Karpas-422 (cell line): ENCODE measurements at regions not wholly inside any gene's neighbourhood (a gene's known extent, or its start where the extent isn't known, plus 50 kb on each side); places are given as distances from the start of the nearest gene placed in this dataset.

Experiments
- DNase-seq: peaks from one replicate; pipeline ENCODE4 v3.0.0-alpha.2; 2015
- H2AFZ ChIP-seq: fragments of 200-600 bp; sonication (generic); 2 replicates; pipeline ENCODE4 v1.6.1; 2014; ENCODE audit warnings: antibody characterized with exemption, low read length, mixed read lengths
- H3K27ac ChIP-seq: fragments of 200-600 bp; sonication (generic); 2 replicates; pipeline ENCODE4 v1.5.1; 2014; ENCODE audit warnings: mild to moderate bottlenecking, low read length, moderate library complexity
- H3K27me3 ChIP-seq: fragments of 200-600 bp; sonication (generic); 2 replicates; pipeline ENCODE4 v1.6.1; 2014; ENCODE audit warnings: low read length, mixed read lengths
- H3K36me3 ChIP-seq: fragments of 200-600 bp; sonication (generic); 2 replicates; pipeline ENCODE4 v1.6.1; 2014; ENCODE audit warnings: low read length, mixed read lengths; ENCODE audit not compliant: insufficient read depth
- H3K4me1 ChIP-seq: fragments of 200-600 bp; sonication (generic); 2 replicates; pipeline ENCODE4 v1.6.1; 2014; ENCODE audit warnings: mild to moderate bottlenecking, low read length, mixed read lengths
- H3K4me2 ChIP-seq: fragments of 200-600 bp; sonication (generic); 2 replicates; pipeline ENCODE4 v1.6.1; 2014; ENCODE audit warnings: low read length, low read depth, mild to moderate bottlenecking; ENCODE audit not compliant: poor library complexity, severe bottlenecking
- H3K4me3 ChIP-seq: fragments of 200-600 bp; sonication (generic); 2 replicates; pipeline ENCODE4 v1.5.1; 2014; ENCODE audit warnings: mild to moderate bottlenecking, antibody characterized with exemption, low read length, mixed read lengths
- H3K79me2 ChIP-seq: fragments of 200-600 bp; sonication (generic); 2 replicates; pipeline ENCODE4 v1.6.1; 2014; ENCODE audit warnings: mild to moderate bottlenecking, low read length, mixed read lengths
- H3K9ac ChIP-seq: fragments of 200-600 bp; sonication (generic); 2 replicates; pipeline ENCODE4 v1.6.0; 2014; ENCODE audit warnings: low read length
- H3K9me2 ChIP-seq: fragments of 200-600 bp; sonication (generic), shearing (Covaris generic); replicated peaks from 2 replicates; pipeline ENCODE4 v1.6.0; 2014; ENCODE audit warnings: mild to moderate bottlenecking, low read length, moderate library complexity; ENCODE audit not compliant: insufficient read depth
- H3K9me3 ChIP-seq: fragments of 300-700, 200-600 bp; sonication (generic); 2 replicates; pipeline ENCODE4 v1.6.1; 2014; ENCODE audit warnings: low read length, mixed read lengths
- H4K20me1 ChIP-seq: fragments of 200-600 bp; sonication (generic); 2 replicates; pipeline ENCODE4 v1.6.1; 2014; ENCODE audit warnings: mild to moderate bottlenecking, antibody characterized with exemption, low read length, low read depth; ENCODE audit not compliant: insufficient read depth

DNA sequence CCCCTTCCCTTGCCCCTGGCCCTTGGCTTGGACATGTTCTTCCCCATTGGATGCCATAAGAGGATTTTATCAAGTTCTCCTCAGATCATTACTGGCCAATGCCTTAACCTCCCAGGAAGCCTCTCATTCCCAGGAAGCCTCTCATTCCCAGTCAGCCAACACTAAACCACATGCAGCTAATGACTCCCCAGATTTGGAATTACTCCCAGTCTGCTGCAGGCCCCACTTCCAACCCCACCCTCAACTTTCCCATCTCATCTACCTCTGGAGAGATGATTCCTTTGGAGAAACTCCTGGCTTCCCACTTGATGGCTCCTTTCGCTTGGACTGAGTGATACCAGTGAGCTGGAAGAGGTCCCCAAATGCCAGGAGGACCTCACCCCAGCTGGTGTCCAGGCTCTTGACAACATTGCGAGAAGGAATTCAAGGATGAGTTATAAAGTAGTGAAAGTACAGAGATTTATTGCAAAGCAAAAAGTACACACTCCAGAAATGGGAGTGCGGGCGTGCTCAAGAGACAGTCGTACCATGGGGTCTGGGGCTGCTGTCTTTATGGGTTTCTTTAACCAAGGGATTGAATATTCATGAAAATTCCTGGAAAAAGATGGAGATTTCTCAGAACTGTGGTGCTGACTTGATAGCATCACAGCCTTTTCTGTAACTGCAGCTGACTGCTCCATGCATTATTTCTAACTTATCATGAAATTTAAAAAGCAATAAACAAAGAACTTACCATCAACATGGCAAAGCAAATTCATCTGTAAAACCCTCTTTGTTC is 117.2 kb upstream of the ADCY1 start:
- Histone ChIP-seq H3K36me3 (no peaks in the 10 kb centered on the region), H3K79me2 (no peaks in the 10 kb centered on the region), H3K4me3 (no peak overlapping the region), H3K27me3 (peaks cover 3% of the 10 kb centered on the region; the same call in 1 of the 2 replicates), H3K4me2 (no peak overlapping the region), H3K4me1 (no peaks in the 10 kb centered on the region), H3K27ac (no peak overlapping the region), H4K20me1 (no peaks in the 10 kb centered on the region), H3K9me2 (no peaks in the 10 kb centered on the region), H2AFZ (no peak overlapping the region), H3K9ac (no peak overlapping the region), H3K9me3 (no peaks in the 10 kb centered on the region)
- no peak for DNase-seq

DNA sequence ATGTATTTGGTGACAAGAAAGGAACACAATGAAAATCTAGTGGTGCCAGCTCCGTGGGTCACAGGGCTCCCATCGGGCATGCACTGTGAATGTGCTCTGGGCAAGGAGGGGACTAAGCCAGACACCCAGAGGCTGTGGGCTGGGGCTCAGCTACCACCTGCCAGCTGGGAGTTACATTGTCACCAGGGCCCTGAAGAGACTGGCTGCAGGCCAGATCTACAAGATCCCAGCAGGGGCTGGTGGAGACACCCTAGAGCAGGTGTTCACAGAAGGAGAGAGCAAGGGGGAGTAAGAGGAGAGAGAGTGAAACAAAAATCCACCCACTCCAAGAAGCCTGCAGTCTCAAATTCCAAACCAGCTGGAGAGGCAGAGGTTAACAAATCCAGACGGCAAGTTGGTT is 116.6 kb upstream of the ADCY1 start:
- H4K20me1 ChIP-seq = no peaks in the 10 kb centered on the region

DNA sequence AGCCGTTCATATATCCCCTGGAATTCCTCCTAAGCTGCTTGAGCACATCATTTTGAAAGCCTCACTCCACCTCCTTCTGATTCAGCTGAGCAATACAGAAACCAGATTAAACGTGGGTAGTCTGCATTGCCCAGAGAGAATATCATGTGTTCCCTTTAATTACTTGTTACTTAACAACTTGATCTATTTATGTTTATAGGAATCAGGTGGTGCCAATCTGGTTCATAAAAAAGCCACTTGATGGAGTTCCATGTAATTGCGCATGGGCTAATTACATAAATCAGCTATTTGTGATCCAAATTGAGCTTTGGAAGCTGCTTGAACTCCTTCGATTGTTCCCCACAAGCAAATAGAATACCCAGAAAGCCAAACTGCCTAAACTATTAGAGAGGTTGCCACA is 114.7 kb upstream of the ADCY1 start:
- Histone ChIP-seq H3K9me3 (no peaks in the 10 kb centered on the region), H3K4me1 (no peaks in the 10 kb centered on the region), H3K4me3 (no peak overlapping the region), H3K27ac (no peak overlapping the region), H3K4me2 (no peak overlapping the region), H3K27me3 (no peaks in the 10 kb centered on the region), H2AFZ (no peak overlapping the region), H4K20me1 (no peaks in the 10 kb centered on the region), H3K9ac (no peak overlapping the region), H3K36me3 (no peaks in the 10 kb centered on the region), H3K79me2 (no peaks in the 10 kb centered on the region), H3K9me2 (no peaks in the 10 kb centered on the region)
- DNase-seq = no peak

More for the DNA sequence above, 116.6 kb upstream of the ADCY1 start:
- Histone ChIP-seq H3K36me3 (no peaks in the 10 kb centered on the region), H3K27ac (no peak overlapping the region), H3K9ac (no peak overlapping the region), H3K79me2 (no peaks in the 10 kb centered on the region), H3K9me2 (no peaks in the 10 kb centered on the region), H3K9me3 (no peaks in the 10 kb centered on the region), H3K4me3 (no peak overlapping the region), H2AFZ (no peak overlapping the region), H3K27me3 (peaks cover 3% of the 10 kb centered on the region; the same call in 1 of the 2 replicates), H3K4me2 (no peak overlapping the region), H3K4me1 (no peaks in the 10 kb centered on the region)
- no peak for DNase-seq

DNA sequence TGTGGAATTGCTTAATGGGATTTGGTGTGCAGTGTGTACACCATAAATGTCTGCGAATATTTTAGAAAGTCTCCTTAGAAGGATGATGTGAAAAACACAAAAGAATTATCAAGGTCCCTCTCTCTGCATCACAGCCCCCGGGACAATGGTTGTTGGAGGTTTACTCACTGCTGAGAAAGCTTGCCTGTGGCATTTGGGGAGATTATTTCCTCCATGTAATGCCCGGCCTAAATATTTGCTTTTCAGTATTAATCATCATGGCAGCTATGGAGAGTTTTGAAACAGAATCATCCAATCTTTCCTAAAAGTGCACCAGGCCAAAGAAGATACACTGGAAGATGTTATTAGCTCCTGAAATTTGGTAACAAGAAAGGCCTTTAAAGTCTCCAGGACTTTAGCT is 113.8 kb upstream of the ADCY1 start:
- H3K9me3 ChIP-seq = no peaks in the 10 kb centered on the region
- H3K36me3 ChIP-seq = no peaks in the 10 kb centered on the region
- H3K79me2 ChIP-seq = no peaks in the 10 kb centered on the region
- no peak overlapping the region for H3K9ac ChIP-seq
- no peak overlapping the region for H3K4me3 ChIP-seq
- H3K27ac ChIP-seq = no peak overlapping the region
- no peaks in the 10 kb centered on the region for H3K4me1 ChIP-seq
- DNase-seq = no peak
- no peaks in the 10 kb centered on the region for H3K27me3 ChIP-seq
- no peaks in the 10 kb centered on the region for H4K20me1 ChIP-seq
- H3K4me2 ChIP-seq = no peak overlapping the region
- no peak overlapping the region for H2AFZ ChIP-seq
- H3K9me2 ChIP-seq = no peaks in the 10 kb centered on the region

DNA sequence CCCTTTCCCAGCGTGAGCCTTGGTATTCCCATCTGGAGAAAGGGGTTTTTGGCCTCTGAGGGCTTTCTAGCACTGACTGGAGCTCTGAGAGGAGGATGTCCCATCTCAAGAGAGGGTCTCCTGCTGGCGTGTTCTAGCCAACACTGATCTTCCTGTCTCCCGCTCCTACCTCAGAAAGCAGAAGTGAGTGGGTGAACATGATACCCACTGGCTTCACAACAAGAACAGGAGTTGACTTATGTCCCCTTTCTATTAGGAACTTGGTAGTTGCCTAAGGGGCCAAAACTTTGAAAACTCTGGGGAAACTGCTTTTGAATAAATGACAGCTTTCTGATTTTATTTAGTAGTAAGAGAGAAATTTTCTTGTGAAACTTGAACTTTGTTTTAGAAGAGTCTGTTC is 113.1 kb upstream of the ADCY1 start:
- H3K27ac ChIP-seq = no peak overlapping the region
- H3K4me1 ChIP-seq = no peaks in the 10 kb centered on the region
- no peaks in the 10 kb centered on the region for H3K27me3 ChIP-seq
- H3K9me2 ChIP-seq = no peaks in the 10 kb centered on the region
- no peak for DNase-seq
- no peak overlapping the region for H3K9ac ChIP-seq
- H3K4me3 ChIP-seq = no peak overlapping the region
- H3K79me2 ChIP-seq = no peaks in the 10 kb centered on the region
- no peaks in the 10 kb centered on the region for H3K9me3 ChIP-seq
- H3K4me2 ChIP-seq = no peak overlapping the region
- H3K36me3 ChIP-seq = no peaks in the 10 kb centered on the region
- no peak overlapping the region for H2AFZ ChIP-seq
- no peaks in the 10 kb centered on the region for H4K20me1 ChIP-seq

DNA sequence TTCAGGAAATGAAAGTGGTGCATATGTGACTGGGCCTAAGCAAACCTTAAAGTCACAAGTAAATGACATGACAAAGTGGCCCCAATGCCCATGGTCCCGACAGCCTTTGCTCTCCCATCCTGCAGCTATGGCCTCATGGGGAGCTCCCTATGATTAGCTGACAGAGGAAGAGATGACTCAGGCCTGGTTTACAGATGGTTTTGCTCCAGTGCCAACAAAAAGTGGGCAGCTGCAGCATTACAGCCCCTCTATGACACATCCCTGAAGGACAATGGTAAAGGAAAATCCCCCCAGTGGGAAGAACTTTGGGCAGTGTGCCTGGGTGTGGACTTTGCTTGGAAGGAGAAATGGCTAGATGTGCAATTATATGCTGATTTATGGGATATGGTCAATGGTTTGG is 105.1 kb upstream of the ADCY1 start:
- no peaks in the 10 kb centered on the region for H3K9me3 ChIP-seq

DNA sequence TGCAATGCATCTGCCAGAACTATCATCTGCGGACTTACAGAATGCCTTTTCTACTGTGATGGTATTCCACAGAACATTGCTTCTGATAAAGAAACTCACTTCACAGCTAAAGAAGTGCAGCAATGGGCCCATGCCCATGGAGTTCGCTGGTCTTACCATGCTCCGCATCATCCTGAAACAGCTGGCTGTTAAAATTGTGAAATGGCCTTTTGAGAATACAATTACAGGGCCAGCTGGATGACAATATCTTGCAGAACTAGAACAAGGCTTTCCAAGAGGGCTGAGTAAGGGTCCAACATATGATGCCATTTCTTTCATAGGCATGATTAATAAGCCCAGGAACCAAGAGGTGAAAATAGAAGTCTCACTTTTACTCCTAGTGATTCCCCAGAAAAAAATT is 104.1 kb upstream of the ADCY1 start:
- Histone ChIP-seq H3K4me2 (no peak overlapping the region), H3K9ac (no peak overlapping the region), H3K36me3 (no peaks in the 10 kb centered on the region), H3K9me3 (no peaks in the 10 kb centered on the region), H3K4me1 (no peaks in the 10 kb centered on the region), H3K4me3 (no peak overlapping the region), H2AFZ (no peak overlapping the region), H3K27ac (no peak overlapping the region), H3K9me2 (no peaks in the 10 kb centered on the region), H3K27me3 (no peaks in the 10 kb centered on the region), H4K20me1 (no peaks in the 10 kb centered on the region), H3K79me2 (no peaks in the 10 kb centered on the region)
- no peak for DNase-seq

More for the DNA sequence above, 105.1 kb upstream of the ADCY1 start:
- Histone ChIP-seq H3K36me3 (no peaks in the 10 kb centered on the region), H3K4me2 (no peak overlapping the region), H3K27me3 (no peaks in the 10 kb centered on the region), H3K9me2 (no peaks in the 10 kb centered on the region), H4K20me1 (no peaks in the 10 kb centered on the region), H3K9ac (no peak overlapping the region), H3K79me2 (no peaks in the 10 kb centered on the region), H3K27ac (no peak overlapping the region), H3K4me3 (no peak overlapping the region), H3K4me1 (no peaks in the 10 kb centered on the region), H2AFZ (no peak overlapping the region)
- no peak for DNase-seq

DNA sequence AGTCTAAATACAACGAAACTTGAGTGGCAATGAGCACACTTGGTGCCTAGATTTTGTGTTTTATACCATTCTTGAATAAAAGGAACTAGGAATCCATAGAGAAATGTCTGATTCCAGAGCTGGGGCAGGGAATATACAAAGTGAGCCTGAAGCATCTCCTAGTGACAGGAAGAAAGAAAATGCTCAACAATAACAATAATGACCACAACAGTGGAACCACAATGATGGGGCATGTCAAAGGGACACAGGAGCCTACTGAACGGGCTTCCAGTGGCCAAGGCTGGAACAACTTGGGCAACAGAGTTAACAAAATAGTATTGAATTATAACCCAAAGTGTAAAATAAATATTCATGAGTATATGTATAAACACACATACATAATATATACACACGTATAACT is 94.4 kb upstream of the ADCY1 start:
- Histone ChIP-seq H3K9me3 (no peaks in the 10 kb centered on the region), H4K20me1 (no peaks in the 10 kb centered on the region), H3K36me3 (no peaks in the 10 kb centered on the region), H3K4me3 (no peak overlapping the region), H2AFZ (no peak overlapping the region), H3K4me1 (no peaks in the 10 kb centered on the region), H3K9ac (no peak overlapping the region), H3K27me3 (no peaks in the 10 kb centered on the region), H3K79me2 (no peaks in the 10 kb centered on the region), H3K27ac (no peak overlapping the region), H3K9me2 (no peaks in the 10 kb centered on the region), H3K4me2 (no peak overlapping the region)
- no peak for DNase-seq
